ENCODE measurements at regions not wholly inside any gene's neighbourhood (a gene's known extent, or its start where the extent isn't known, plus 50 kb on each side); places are given as distances from the start of the nearest gene placed in this dataset.
A peak's percentile ranks its signal among the peaks of the same experiment; 100 is the strongest.

GRCh38 chr12:61267474-61267873, 992.7 kb upstream of the USP15 start:
- H3K4me1 Mint-ChIP-seq (ENCODE audit: low read depth, unreplicated experiment), result peaks cover 6% of the 10 kb centered on the region
- intact Hi-C loops (cut with micrococcal nuclease; ENCODE audit: unreplicated experiment), result no loop called here
- no peak for DNase-seq
- no peak overlapping the region for H3K4me3 Mint-ChIP-seq (ENCODE audit: low read depth, unreplicated experiment)
- no peak overlapping the region for H3K27ac Mint-ChIP-seq (ENCODE audit: unreplicated experiment)
- BruUV-seq (replicated peaks), result no TSS peak
- CTCF ChIA-PET, result no interaction called here
- no peaks in the 10 kb centered on the region for H3K36me3 Mint-ChIP-seq (ENCODE audit: insufficient read depth, unreplicated experiment)
- no peaks in the 10 kb centered on the region for H3K27me3 Mint-ChIP-seq (ENCODE audit: unreplicated experiment)
- TF ChIP-seq CTCF (IDR thresholded peaks at IDR 0.05; ENCODE audit: unreplicated experiment), result no peak
- peaks cover 5% of the 10 kb centered on the region for H3K9me3 Mint-ChIP-seq (ENCODE audit: low read depth, unreplicated experiment)

- DNase-seq, result peak; percentile 23
- intact Hi-C loops (cut with micrococcal nuclease; ENCODE audit: unreplicated experiment), result loop anchor here (10.0 kb wide), 1 partner anchor 272 kb away; no protein-coding TSS in a partner anchor
- Mint-ChIP-seq H3K4me3 (ENCODE audit: low read depth, unreplicated experiment) (no peak overlapping the region), H3K27me3 (ENCODE audit: unreplicated experiment) (no peaks in the 10 kb centered on the region), H3K9me3 (ENCODE audit: low read depth, unreplicated experiment) (no peaks in the 10 kb centered on the region), H3K27ac (ENCODE audit: unreplicated experiment) (peak overlapping the region; percentile 86), H3K36me3 (ENCODE audit: insufficient read depth, unreplicated experiment) (no peaks in the 10 kb centered on the region), H3K4me1 (ENCODE audit: low read depth, unreplicated experiment) (peaks cover 10% of the 10 kb centered on the region)
- CTCF ChIA-PET, result no interaction called here
- no peak for TF ChIP-seq CTCF (IDR thresholded peaks at IDR 0.05; ENCODE audit: unreplicated experiment)
- no TSS peak for BruUV-seq (replicated peaks)
Observed at GRCh38 chr12:61272441-61272840, 987.8 kb upstream of the USP15 start.

GRCh38 chr12:61282790-61283575, 977.2 kb upstream of the USP15 start:
- no peak for TF ChIP-seq CTCF (IDR thresholded peaks at IDR 0.05; ENCODE audit: unreplicated experiment)
- BruUV-seq (replicated peaks), result no TSS peak
- Mint-ChIP-seq H3K36me3 (ENCODE audit: insufficient read depth, unreplicated experiment) (no peaks in the 10 kb centered on the region), H3K27ac (ENCODE audit: unreplicated experiment) (no peak overlapping the region), H3K4me3 (ENCODE audit: low read depth, unreplicated experiment) (no peak overlapping the region), H3K4me1 (ENCODE audit: low read depth, unreplicated experiment) (no peaks in the 10 kb centered on the region), H3K27me3 (ENCODE audit: unreplicated experiment) (no peaks in the 10 kb centered on the region), H3K9me3 (ENCODE audit: low read depth, unreplicated experiment) (peaks cover 3% of the 10 kb centered on the region)
- CTCF ChIA-PET, result no interaction called here
- intact Hi-C loops (cut with micrococcal nuclease; ENCODE audit: unreplicated experiment), result no loop called here
- no peak for DNase-seq

GRCh38 chr12:61290473-61290872, 969.7 kb upstream of the USP15 start:
- Mint-ChIP-seq H3K9me3 (ENCODE audit: low read depth, unreplicated experiment) (peaks cover 12% of the 10 kb centered on the region), H3K36me3 (ENCODE audit: insufficient read depth, unreplicated experiment) (no peaks in the 10 kb centered on the region), H3K27me3 (ENCODE audit: unreplicated experiment) (no peaks in the 10 kb centered on the region), H3K4me1 (ENCODE audit: low read depth, unreplicated experiment) (no peaks in the 10 kb centered on the region), H3K27ac (ENCODE audit: unreplicated experiment) (no peak overlapping the region), H3K4me3 (ENCODE audit: low read depth, unreplicated experiment) (no peak overlapping the region)
- CTCF ChIA-PET, result no interaction called here
- BruUV-seq (replicated peaks), result no TSS peak
- intact Hi-C loops (cut with micrococcal nuclease; ENCODE audit: unreplicated experiment), result no loop called here
- no peak for TF ChIP-seq CTCF (IDR thresholded peaks at IDR 0.05; ENCODE audit: unreplicated experiment)
- DNase-seq, result no peak

Measured in Calu3 (cell line).